HK-2 (cell line): ENCODE measurements at regions not wholly inside any gene's neighbourhood (a gene's known extent, or its start where the extent isn't known, plus 50 kb on each side); places are given as distances from the start of the nearest gene placed in this dataset.
"Not testable (repeated sequence)": the region's sequence is repeated elsewhere in the genome, so short reads cannot be mapped to it uniquely, and the experiment has no call there.

ENCODE experiments used
- DNase-seq: peaks from one replicate; pipeline ENCODE4 v3.0.0-alpha.2; 2018; ENCODE audit not compliant: unreplicated experiment

DNA sequence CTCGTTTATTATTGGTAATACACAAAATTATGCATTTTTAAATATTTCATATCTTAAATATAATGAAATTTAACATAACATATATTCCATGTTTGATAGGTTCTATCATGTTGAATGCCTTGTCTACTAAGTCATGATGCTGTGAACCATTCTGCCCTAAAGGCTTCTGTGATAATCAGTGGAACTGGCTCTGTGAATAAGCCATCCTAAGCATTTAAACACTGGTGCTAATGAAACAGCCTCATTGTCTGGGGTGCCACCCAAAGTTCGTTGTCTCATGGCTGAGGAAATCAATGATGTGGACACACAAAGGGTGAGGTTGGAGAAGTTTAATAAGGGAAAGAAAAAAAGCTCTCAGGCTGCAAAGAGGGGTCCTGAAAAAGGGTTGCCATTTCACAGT lies 264.7 kb upstream of the ZRANB2 start:
- DNase-seq = no peak

DNA sequence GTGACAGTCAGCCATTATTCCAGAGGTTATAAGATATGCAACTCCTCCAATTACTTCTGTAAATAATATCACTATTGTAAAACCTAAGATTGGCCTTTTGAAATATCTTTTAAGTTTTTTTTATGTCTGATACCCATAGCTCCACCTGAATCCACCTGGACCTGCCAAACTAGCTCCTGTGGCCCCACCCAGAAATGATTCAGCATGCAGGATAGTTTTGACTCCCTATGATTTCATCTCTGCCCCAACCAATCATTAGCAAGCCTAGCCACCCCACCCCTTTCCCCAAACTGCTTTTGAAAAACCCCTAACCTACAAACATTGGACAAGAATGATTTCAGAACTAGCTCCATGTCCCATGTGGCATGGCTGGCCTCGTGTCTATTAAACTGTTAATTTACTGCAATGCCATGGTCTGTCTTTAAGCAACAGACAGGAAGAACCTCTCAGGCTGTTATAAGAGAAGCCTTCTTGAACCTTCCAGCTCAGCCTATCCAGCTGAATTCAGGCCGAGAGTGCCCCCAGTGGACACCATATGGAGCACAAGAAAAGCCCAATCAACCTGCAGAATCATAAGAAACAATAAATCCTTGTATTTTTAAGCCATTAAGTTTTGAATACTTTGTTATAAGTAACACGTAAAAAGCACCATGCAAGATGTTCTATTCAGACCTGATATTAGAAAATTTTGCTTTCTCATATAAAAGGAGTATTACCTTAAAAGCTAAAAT lies 263.0 kb upstream of the ZRANB2 start:
- no peak for DNase-seq

DNA sequence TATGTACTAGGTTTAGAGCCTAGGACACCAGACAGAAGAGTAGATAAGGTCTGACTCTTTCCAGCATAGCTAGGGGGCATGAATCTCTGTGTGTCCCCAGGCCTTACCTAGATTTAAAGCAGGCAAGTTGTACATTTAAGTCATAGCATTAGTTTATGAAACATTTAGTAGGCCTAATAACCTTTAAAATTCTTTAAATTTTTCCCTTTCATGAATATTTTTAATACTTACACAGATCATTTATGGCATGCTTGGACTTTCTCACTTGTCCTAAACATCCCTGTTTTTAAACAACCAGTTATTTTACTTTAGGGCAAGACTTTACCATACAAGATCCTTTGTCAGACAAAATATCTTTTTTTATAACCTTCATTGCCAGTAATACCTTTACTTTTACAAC lies 258.4 kb upstream of the ZRANB2 start:
- DNase-seq = no peak

DNA sequence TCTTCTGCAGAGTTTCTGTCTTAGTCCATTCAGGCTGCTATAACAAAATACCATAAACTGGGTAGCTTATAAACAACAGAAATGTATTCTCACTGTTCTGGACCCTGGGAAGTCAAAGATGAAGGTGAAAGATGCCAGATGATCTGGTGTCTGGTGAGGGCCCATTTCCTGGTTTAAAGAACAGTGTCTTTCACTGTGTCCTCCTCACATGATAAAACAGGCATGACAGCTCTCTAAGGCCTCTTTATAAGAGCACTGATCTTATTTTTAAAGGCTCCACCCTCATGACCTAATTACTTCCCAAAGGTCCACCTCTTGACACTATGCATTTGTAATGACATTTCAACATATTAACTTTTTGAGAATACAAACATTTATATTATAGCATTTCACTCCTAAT lies 250.2 kb upstream of the ZRANB2 start:
- no peak for DNase-seq

DNA sequence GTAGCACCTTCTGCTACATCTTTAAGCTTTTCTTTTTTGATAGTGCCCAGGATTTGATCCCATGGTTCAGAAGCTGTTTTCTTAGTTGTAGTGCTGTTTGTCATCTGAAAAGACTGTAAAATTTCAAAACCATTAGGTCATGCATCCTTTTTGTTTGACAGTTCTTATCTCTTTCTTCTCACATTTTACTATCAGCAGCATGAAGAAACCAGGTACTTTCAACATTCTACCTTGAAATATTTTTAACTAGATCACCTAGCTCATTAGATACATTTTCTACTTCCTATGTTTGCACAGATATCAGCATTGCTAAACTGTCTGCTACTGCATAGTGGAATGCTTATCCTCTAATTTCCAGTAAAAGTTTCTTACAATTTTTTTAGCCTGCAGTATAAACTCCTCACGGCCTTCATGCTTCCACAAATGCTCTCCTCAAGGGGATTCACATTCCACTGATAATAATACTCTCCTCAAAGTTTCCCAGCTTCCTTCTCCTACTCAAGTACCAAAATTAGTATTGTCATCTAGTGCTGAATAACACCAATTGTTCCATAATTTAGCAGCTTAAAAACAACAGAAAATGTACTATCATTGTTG lies 243.9 kb upstream of the ZRANB2 start:
- DNase-seq = no peak

DNA sequence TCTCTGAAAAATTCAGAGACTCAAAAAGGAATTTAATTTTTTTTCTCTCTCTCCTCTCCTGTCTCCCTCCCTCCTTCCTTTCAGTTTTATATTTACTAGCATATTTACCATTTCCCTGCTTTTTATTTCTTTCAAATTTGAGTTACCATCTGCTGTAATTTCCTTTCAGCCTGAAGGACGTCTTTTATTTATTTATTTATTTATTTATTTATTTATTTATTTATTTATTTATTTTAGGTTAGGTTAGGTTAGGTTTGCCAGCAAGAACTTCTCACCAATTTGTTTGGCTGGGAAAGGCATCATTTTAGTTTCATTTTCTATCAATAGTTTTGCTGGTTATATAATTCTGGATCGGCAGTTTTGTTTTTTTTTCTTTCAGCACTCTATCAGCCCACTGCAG lies 231.7 kb upstream of the ZRANB2 start:
- no peak for DNase-seq

DNA sequence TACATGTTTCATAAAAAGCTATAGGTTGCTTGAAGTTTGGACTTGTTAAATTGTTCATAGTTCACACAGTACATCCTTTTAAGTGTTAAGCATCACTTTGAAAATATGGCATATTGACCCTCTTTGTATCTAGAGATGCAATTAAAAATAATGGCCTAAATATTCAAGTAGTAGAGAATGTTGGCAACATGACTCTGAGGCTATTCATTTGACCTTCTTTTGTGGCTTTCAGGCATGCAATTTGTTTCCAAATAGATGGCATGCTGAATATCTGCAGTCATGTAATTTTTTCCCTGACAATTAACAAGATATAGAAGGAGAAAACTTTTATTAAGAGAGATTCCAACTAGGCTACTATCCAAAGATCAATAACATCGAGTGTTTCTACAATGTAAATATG lies 230.5 kb upstream of the ZRANB2 start:
- DNase-seq = no peak

DNA sequence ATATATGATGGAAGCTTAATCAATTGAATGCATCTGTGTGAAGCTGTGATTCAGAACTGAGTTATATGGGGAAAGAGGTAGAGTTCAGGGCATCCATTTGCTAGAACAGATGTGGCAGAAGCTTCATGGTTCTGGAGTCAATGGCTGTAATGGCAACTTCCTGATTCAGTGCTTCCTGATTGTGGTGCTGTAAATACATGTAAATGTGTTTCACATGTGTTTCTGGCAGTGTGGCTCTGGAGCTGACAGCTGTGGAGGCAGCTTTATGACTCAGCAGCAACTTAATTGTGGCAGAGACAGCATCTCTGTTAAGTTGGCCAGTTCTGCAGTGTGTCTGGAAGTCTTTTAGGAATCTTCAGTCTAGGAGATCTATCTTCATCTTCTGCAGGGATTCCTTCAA lies 226.6 kb upstream of the ZRANB2 start:
- DNase-seq = no peak

DNA sequence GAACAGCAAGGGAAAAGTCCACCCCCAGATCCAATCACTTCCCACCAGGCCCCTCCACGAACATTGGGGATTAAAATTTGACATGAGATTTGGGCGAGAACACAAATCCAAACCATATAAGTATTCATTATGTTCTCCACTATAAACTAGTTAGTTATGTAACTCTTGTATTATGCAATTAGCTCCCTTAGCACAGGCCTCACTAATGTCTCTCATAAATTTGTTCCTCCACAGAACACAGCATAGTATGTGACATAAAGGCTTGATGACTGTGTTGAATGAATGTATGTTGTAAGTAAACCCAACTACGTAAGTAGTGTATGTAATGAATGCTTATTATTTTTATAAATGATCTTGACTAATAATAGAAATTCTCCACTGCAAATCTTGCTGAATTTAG lies 223.3 kb upstream of the ZRANB2 start:
- no peak for DNase-seq

DNA sequence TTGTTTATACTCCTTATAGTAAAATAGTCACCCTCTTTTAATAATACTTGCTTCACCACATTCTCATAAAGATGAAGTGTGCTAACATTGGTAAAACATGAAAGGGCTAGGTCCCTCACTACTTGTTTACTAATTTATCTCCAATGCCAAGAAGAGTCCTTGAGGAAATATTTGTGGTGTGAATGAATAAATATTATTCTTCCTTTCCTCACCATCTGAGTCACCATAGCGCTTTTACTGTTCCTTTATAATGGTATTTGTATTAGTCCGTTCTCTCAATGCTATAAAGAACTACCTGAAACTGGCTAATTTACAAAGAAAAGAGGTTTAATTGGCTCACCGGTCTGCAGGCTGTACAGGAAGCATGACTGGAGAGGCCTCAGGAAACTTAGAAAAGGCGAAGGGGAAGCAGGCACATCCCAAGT lies 222.8 kb upstream of the ZRANB2 start:
- DNase-seq = no peak

DNA sequence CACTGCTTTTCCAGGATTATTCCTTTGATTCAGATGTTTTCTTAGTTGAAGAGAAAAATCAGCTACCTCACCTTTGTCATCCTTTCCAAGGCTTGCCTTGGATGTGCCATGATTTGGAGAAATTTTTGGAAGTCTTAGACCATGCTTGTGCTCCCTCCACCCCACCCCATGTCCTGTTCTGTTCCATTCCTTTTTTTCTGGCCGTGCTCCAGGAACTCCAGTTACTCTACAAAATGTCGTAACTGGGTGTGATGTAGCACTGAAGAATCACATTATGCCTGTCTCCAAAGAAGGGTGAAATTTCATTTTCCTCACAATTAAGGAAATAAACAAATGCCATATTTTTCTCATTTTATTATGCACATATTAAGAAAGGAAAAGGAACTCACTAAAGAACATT lies 217.8 kb upstream of the ZRANB2 start:
- no peak for DNase-seq

DNA sequence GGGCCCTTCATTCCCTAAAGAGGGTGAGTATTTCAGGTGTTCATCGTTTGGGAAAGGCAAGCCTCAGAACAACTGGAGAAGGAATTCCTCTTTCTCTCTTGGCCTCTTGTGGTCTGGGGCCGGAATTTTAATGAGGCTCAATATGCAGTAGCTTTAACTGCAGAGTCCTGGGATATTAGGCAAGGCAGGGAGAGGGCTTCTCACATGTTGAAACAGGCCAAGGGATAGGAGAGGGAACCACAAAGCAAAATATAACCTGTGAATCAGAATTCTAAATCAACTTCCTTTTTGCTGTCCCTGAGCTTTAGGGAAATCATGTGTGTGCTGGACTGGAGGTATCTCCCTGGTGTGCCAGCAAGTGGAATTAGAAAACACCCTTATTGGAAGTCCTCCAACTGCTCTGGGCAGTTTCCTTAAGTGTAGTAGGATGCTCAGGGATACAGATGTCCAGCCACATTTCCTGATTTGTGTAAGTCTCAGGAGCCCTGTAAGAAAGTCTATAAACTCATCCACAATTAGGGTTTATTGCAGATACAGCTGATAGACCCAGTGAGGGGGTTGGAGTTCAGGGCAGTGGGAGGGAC lies 215.8 kb upstream of the ZRANB2 start:
- DNase-seq = no peak

DNA sequence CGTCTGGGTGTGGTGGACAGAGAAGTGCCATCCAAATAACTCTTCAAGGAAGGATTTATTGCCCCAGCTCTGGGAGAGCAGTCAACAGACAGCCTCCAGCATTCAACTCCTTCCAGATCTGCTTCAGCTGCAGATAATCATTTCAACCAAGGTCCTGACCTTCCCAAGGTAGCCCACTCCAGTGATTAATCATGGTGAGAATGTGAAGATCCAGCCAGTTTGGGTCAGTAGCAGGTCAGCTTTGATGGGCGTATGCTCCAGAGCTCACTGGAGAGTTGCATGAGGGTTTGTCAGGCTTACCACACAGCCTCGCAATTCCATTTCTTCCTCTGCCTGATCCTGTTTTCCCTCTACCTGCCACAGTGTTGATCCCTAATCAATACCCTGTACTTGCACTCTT lies 214.5 kb upstream of the ZRANB2 start:
- DNase-seq = no peak

DNA sequence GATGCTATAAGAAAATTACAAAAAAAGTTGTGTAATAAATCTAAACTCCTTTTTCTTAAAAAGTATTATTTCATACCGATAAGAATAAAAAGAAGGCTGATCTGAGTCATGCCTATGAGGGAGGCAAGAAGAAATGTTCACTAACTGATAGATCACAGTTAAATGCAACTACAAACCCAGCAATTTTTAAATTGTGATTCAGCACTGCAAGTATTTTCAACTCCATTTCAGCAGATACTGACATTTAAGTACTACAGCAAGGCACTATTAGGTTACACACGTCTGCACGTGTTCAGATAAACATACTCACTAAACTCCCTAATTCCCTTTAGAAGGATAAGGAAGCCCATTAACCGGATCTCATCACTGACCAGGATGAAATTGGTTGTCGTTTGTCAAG lies 213.3 kb upstream of the ZRANB2 start:
- no peak for DNase-seq

DNA sequence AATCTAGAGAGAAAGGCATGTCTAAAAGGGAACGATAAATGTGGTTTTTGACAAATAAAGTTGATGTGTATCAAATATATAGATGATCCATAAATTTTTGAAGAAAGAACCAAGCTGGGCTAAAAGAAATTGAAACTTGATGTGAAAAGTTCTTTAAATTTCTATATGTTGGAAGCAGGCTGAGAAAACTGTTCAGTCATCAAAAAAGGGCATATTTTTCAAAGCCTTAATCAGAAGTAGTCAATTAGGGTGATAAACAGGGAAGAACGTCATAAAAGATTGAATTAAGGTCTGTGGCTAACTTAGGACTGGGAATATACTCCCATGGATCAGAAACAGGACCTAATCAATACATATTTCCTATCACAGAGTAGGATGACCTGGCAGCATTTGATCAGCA lies 211.4 kb upstream of the ZRANB2 start:
- no peak for DNase-seq

DNA sequence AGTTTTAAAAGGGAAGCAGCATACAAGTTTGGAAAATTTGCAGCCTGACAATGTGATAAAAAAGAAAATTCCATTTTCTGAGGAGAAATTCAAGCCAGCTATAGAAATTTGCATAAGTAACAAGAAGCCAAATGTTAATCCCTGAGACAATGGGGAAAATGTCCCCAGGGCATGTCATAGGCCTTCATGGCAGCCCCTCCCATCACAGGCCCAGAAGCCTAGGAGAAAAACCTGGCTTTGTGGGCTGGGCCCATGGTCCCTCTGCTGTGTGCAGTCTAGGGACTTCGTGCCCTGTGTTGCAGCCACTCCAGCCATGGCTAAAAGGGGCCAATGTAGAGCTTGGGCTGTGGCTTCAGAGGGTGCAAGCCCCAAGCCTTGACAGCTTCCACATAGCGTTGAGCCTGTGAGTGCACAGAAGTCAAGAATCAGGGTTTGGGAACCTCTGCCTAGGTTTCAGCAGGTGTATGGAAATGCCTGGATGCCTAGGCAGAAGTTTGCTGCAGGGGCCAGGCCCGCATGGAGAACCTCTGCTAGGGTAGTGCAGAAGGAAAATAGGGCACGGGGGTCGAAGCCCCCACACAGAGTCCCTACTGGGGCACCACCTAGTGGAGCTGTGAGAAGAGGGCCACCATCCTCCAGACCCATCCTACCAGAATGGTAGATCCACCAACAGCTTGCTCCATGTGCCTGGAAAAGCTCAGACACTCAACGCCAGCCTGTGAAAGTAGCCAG lies 209.8 kb upstream of the ZRANB2 start:
- DNase-seq = not testable (repeated sequence)

DNA sequence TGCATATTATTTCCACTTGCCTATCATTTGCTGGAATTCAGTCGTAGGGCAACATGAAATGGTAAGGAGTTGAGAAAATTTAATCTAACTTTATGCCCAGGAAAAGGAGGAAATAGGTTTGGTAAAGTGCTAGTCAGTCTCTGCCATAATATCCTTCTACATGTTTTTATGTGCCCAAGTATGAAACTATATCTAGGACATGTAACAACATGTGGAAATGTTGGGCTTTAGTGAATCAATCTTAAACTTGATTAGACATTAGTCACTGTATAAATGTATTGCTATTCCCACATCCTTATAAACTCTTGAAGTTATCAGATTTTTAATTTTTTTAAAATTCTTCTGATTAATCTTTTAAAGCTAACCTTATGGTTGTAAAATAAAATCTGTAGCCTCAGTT lies 204.7 kb upstream of the ZRANB2 start:
- DNase-seq = no peak

DNA sequence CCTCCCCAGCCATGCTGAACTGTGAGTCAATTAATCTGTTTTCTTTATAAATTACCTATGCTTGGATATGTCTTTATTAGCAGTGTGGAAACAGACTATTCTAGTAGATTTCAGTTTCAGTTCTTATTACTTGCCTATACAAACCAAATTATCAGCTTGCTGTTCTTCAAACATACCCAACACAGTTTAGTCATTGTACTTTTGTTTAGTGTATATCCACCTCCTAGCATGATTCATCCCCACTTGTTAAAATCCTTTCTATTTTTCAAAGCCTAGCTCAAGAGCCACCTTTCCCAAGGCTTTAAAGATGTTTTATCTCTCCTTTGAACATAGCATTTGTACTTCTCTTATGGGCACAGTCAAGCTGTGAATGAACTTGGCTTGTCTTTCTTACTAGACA lies 195.6 kb upstream of the ZRANB2 start:
- DNase-seq = no peak

DNA sequence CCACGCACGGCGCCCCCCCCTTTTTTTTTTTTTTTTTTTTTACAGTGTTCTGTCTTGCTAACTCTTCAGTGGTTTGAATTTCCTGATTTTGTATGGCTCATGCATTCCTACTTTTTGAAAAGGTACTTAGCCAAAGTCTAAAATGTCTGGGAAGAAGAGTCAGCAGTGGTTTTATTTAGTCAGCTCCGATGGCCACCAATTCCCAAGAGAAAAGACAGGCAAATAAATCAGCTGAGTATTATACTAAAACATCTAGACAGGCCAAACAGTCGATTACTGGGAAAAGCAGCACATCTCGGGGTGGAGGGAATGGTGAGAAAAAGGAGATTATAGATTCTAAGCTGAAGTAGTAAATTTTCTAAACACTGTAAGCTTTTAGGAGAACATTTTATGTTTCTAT lies 192.5 kb upstream of the ZRANB2 start:
- no peak for DNase-seq

DNA sequence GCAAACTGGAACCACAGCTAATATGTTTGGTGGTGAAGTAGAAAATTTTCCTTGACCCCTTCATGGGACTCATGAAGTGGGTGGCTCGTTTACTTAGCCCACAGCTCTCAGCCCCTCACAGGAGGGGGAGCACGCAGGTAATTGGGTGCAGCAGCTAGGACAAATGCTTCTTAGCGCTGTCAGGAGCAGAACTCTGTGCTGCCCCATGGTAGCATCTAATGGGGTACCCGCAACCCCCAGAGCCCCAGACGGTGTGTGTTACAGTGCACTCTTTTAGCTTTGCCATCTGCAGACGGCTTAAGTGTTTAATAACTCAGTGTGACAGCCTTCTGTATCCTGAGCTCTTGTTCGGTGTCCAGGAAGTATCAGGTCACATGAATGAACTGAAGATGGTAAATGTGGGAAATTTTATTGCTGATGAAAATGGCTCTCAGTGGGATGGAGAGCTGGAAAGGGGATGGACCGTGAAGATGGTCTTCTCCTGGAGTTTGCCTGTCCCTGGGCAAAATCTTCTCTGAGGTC lies 189.6 kb upstream of the ZRANB2 start:
- DNase-seq = no peak

DNA sequence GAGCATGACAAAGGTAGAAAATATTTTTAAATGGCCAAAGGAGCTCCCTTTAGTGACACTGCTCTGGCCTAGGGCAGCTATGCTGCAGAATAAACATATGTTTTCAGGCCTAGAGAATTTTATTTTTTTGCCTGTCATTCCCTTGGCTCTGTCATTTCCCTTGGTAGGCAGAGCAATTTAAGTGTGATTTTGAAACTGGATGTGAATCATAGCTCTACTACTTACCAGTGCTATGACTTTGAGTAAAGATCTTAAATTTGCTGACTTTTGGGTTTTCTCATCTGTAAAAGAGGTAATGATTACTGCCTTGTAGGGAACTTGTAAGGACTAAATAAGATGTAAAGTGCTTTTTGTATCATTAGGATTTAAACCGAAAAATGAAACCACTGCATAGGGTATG lies 189.0 kb upstream of the ZRANB2 start:
- DNase-seq = no peak

DNA sequence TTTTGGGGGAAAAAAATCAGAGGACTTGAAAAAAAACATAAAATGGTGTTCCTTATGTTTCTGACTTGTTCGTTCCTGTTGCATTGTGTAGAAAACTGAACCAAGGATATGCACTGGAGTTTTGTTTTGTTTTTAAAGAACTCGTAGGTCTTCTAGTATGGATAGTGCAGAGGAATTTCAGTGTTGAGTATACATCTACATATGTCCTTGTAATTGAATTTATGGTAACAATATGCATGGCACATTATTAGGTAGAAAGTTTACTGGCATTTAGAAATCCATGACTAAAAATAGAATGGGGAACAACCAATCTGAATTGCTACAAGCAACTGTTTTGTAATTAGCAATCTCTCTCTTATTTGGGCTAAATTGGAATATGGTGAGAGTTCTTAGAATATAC lies 188.3 kb upstream of the ZRANB2 start:
- no peak for DNase-seq

DNA sequence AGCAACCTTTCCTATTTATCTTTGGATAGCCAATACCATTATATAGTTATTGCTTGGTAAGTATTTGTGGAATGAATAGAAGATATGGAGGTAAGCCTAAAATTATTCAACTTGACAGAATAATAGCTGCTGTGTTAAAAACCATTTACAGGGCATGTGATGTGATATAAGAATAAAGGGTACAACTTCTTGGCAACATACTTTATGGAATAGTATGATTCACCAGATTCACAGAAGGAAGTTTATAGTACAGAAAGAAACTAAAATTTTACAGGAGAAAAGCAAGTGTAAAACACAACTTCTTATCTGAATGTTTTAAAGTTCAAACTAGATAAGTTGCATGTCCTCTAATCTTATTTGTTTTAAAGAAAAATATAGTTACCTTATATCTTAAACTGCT lies 186.4 kb upstream of the ZRANB2 start:
- DNase-seq = no peak
